ENCODE measurements at regions not wholly inside any gene's neighbourhood (a gene's known extent, or its start where the extent isn't known, plus 50 kb on each side); places are given as distances from the start of the nearest gene placed in this dataset.
"Not testable (repeated sequence)": the region's sequence is repeated elsewhere in the genome, so short reads cannot be mapped to it uniquely, and the experiment has no call there.

DNA sequence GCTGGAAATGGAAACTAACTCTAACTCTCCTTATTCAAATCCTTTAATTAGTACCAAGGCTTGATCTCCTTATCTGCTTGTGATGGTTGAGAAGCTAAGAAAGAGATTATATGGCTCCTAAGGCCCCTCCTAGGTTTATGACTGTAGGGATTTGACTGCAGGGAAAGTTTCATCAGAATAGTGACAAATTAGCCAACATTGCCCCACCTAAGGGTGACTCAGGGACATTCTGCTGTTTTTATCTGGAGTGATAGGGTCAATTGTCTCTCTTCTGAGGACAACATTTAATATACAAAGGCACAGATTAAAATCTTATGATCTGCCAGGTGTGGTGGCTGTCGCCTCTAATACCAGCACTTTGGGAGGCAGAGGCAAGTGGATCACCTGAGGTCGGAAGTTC lies 138.1 kb upstream of the MARCKS start:
- TF ChIP-seq, protein P1, sequence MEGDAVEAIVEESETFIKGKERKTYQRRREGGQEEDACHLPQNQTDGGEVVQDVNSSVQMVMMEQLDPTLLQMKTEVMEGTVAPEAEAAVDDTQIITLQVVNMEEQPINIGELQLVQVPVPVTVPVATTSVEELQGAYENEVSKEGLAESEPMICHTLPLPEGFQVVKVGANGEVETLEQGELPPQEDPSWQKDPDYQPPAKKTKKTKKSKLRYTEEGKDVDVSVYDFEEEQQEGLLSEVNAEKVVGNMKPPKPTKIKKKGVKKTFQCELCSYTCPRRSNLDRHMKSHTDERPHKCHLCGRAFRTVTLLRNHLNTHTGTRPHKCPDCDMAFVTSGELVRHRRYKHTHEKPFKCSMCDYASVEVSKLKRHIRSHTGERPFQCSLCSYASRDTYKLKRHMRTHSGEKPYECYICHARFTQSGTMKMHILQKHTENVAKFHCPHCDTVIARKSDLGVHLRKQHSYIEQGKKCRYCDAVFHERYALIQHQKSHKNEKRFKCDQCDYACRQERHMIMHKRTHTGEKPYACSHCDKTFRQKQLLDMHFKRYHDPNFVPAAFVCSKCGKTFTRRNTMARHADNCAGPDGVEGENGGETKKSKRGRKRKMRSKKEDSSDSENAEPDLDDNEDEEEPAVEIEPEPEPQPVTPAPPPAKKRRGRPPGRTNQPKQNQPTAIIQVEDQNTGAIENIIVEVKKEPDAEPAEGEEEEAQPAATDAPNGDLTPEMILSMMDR (IDR thresholded peaks at IDR 0.05; ENCODE audit: extremely low read depth, missing control alignments), result no peak
- no peak for DNase-seq (ENCODE audit: low spot score)

DNA sequence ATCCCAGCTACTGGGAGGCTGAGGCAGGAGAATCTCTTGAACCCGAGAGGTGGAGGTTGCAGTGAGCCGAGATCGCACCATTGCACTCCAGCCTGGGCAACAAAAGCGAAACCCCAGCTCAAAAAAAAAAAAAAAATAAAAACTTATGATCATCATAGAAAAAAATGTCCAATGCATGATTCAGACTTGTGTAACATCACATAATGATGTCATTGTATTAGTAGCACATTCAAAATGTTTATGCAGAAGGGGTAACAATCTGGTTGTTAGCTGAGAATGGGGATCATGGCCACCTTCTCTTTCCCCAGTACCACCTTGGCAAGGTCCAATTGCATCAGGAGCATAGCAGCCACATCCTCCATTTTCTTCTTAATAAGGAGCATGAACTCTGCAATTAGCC lies 137.6 kb upstream of the MARCKS start:
- DNase-seq (ENCODE audit: low spot score), result no peak
- TF ChIP-seq, protein P1 (IDR thresholded peaks at IDR 0.05; ENCODE audit: extremely low read depth, missing control alignments), result no peak

DNA sequence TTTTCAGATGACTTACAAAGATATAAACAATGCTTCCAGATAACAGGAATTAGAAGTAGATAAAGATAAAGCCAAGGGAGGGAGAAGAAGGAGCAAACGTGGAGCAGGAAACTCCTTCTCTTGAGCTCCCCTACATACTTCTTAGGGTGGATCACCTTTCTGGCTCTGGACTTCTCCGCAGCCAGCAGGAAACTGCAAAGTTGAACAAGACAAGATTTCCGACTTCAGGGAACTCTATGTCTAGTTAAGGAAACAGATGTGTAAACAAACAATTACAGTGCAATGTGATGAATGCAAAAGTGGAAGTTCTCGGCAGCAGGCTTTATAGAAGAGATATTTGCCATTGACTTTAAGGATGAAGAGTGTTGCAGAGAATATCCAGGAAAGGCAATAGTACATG lies 134.0 kb upstream of the MARCKS start:
- TF ChIP-seq, protein P1 (IDR thresholded peaks at IDR 0.05; ENCODE audit: extremely low read depth, missing control alignments), result no peak
- no peak for DNase-seq (ENCODE audit: low spot score)

DNA sequence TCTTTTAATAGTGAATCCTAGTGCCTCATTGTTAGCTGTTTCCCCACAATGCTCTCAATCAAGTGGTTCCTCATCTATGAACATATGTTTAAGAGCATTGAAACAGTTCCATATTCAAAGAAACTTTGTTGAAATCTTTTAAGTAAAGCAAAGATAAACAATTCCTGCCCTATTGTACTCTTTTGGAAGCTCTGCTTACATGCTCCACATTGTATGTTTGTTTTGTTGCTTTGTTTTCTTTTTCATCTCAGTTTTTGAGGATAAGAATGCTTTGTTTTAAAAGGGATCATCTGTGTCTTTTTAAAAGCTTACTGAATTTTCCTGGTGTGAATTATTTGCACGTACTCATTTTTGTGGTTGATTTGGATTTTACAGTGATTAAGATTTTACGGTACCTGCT lies 132.2 kb upstream of the MARCKS start:
- not testable (repeated sequence) for DNase-seq (ENCODE audit: low spot score)

DNA sequence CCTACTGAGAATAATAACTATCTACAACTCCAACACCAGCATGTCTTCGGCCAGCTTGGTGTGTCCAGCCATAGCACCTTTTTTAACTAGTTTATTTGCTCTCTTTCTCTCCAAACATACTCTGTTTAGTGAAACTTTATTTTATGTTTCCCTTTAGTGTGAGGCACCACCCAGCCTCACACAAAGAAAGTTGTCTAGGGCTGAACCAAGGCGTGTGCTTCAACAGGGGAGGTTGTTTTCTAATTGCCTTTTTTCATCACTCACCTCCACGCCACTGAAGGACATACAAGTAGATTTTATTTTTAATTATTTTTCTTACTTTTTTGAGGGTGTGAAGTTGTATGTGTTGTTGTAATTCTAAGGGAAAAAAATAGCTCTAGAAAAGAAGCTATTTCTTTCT lies 125.6 kb upstream of the MARCKS start:
- DNase-seq (ENCODE audit: low spot score), result no peak
- TF ChIP-seq, protein P1 (IDR thresholded peaks at IDR 0.05; ENCODE audit: extremely low read depth, missing control alignments), result no peak

DNA sequence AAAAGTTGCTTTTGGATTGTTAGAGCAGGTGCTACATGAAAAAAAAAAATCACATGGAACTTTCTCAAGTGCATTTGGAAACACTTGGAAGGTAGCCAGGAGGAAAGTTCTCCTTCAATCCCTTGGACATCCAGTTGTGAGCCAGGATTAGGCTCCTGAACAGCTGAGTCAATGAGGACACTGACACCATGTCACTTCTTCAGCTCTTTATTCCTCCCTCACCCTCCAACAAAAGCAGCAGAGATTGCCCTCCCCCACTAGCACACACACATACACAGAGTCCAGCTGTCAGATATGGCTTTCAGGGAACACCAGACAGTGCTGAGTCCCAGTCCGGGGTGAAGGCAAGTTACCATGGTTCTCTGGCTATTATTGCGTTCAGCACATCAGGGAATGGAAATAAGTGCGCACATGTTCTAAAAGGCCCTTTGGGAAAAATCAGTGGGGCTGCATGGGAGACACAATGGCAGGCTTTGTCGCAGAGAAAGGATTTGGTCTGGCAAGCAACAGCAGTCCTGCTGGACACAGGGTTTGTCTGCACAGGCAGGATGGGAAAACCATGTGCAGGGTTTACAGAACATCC lies 124.7 kb upstream of the MARCKS start:
- no peak for DNase-seq (ENCODE audit: low spot score)
- TF ChIP-seq, protein P1 (IDR thresholded peaks at IDR 0.05; ENCODE audit: extremely low read depth, missing control alignments), result no peak

DNA sequence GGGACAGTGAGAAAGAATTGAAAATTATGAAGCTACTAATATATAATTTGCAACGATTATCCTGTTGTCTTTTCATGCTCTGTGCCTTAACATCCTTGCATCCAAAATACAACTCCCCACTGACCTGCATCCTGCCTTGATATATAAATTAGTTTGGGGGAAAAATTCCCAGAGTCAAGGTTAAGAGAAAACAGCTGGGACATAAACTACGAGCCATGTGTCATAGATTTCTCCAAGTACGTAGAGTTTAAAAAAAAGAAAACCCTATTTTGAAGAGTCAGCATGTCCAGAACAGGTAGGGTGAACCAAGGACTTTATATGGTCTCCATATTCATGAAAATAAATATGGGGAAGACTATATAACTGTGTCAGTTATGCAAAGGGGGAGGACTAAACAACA lies 123.8 kb upstream of the MARCKS start:
- no peak for DNase-seq (ENCODE audit: low spot score)
- TF ChIP-seq, protein P1 (IDR thresholded peaks at IDR 0.05; ENCODE audit: extremely low read depth, missing control alignments), result no peak

DNA sequence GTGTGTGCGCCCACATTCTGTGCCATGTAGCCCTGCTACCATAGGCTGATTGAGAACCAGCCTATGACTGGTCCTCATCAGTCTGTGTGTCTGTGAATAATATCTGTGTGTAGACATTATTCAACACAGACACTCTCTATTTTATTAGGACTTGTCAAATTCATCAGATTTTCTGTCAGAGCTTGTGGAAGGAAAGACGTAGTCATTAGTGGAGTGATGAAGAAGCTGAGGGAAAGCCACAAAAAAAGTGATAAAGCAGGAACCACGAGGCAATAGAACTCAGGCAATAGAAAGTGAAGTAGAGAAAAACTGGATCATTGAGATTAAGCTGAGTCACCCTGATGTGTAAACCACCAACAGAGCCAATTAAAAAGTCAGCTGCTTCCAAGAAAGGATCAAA lies 122.2 kb upstream of the MARCKS start:
- TF ChIP-seq, protein P1 (IDR thresholded peaks at IDR 0.05; ENCODE audit: extremely low read depth, missing control alignments), result no peak
- no peak for DNase-seq (ENCODE audit: low spot score)

Data from GM20000 (cell line).